SK-N-SH (cell line): ENCODE measurements at regions not wholly inside any gene's neighbourhood (a gene's known extent, or its start where the extent isn't known, plus 50 kb on each side); places are given as distances from the start of the nearest gene placed in this dataset.

Source experiments
- CTCF ChIA-PET: fragments of 300-600, 350-600 bp; formaldehyde crosslinking; extraction: SDS; loops from one replicate; lab custom pipeline; 2021; lab: Yijun Ruan, JAX
- POLR2A ChIA-PET: fragments of 350-600 bp; sonication (Branson Sonifier 250); formaldehyde crosslinking; extraction: SDS; loops from one replicate; lab custom pipeline; 2020; ENCODE audit warnings: antibody characterized with exemption, inconsistent platforms; lab: Yijun Ruan, JAX
- DNase-seq: peaks from one replicate; pipeline ENCODE4 v3.0.0; 2012
- H2AFZ ChIP-seq: fragments of 200-600 bp; sonication (generic); 2 replicates; pipeline ENCODE4 v1.8.1; 2016; ENCODE audit warnings: antibody characterized with exemption, mild to moderate bottlenecking, low read depth
- H3F3A ChIP-seq: fragments of 200-600 bp; sonication (generic); replicated peaks from 2 replicates; pipeline ENCODE3; 2016; ENCODE audit warnings: antibody characterized with exemption, mild to moderate bottlenecking; ENCODE audit not compliant: insufficient read depth
- H3K27ac ChIP-seq, 2 experiments: fragments of 200-500 bp in 1 of 2; fragments of 200-600 bp in 1 of 2; sonication (Bioruptor generic) in 1 of 2; sonication (generic), shearing (Covaris generic) in 1 of 2; 2 replicates each; pipeline versions ENCODE4 v1.5.1 to v1.6.1; 2014 to 2016; ENCODE audit warnings: low read depth in 2 of 2, inconsistent platforms in 1 of 2, low read length in 1 of 2, mild to moderate bottlenecking in 1 of 2, mixed read lengths in 1 of 2
- H3K27me3 ChIP-seq: fragments of 200-600 bp; sonication (generic), shearing (Covaris generic); 2 replicates; pipeline ENCODE4 v1.6.1; 2016; ENCODE audit warnings: mixed run types; ENCODE audit not compliant: insufficient read depth
- H3K36me3 ChIP-seq, 2 experiments: fragments of 200-500 bp in 1 of 2; fragments of 200-600 bp in 1 of 2; sonication (Bioruptor generic) in 1 of 2; sonication (generic) in 1 of 2; replicated peaks in 1 of 2; 2 replicates each; pipeline versions ENCODE3 to v1.5.1; 2014 to 2016; ENCODE audit warnings: low read length in 1 of 2, mild to moderate bottlenecking in 1 of 2; ENCODE audit not compliant: insufficient read depth in 2 of 2, control insufficient read depth in 1 of 2
- H3K4me1 ChIP-seq, 2 experiments: fragments of 200-500 bp in 1 of 2; fragments of 200-600 bp in 1 of 2; sonication (Bioruptor generic) in 1 of 2; sonication (generic), shearing (Covaris generic) in 1 of 2; 2 replicates each; pipeline versions ENCODE4 v1.5.1 to v1.6.1; 2014 to 2016; ENCODE audit warnings: low read depth in 1 of 2, low read length in 1 of 2, mixed run types in 1 of 2; ENCODE audit not compliant: insufficient read depth in 2 of 2, control insufficient read depth in 1 of 2
- H3K4me2 ChIP-seq: fragments of 200-600 bp; sonication (generic), shearing (Covaris generic); 2 replicates; pipeline ENCODE4 v1.6.1; 2017; ENCODE audit warnings: mixed run types
- H3K4me3 ChIP-seq, 2 experiments: fragments of 200-500 bp in 1 of 2; fragments of 200-600 bp in 1 of 2; sonication (Bioruptor generic) in 1 of 2; sonication (generic), shearing (Covaris generic) in 1 of 2; 2 replicates each; pipeline versions ENCODE4 v1.5.1 to v1.8.1; 2014 to 2016; ENCODE audit warnings: low read depth in 2 of 2, inconsistent platforms in 1 of 2, low read length in 1 of 2, mild to moderate bottlenecking in 1 of 2, mixed read lengths in 1 of 2, moderate library complexity in 1 of 2
- H3K79me2 ChIP-seq: fragments of 200-600 bp; sonication (generic); 2 replicates; pipeline ENCODE4 v1.8.1; 2017; ENCODE audit warnings: mild to moderate bottlenecking; ENCODE audit not compliant: insufficient read depth
- H3K9ac ChIP-seq: fragments of 200-600 bp; sonication (generic); 2 replicates; pipeline ENCODE4 v1.6.1; 2017; ENCODE audit warnings: mixed run types
- H3K9me2 ChIP-seq: fragments of 200-600 bp; sonication (generic); 2 replicates; pipeline ENCODE4 v1.6.1; 2017; ENCODE audit warnings: mixed run types
- H3K9me3 ChIP-seq: fragments of 200-600 bp; sonication (generic); 2 replicates; pipeline ENCODE4 v1.6.1; 2017; ENCODE audit warnings: mixed run types, mild to moderate bottlenecking, moderate library complexity
- H4K20me1 ChIP-seq: fragments of 200-600 bp; sonication (generic); 2 replicates; pipeline ENCODE4 v1.6.1; 2017; ENCODE audit warnings: mild to moderate bottlenecking, mixed run types; ENCODE audit not compliant: insufficient read depth
- ELF1 ChIP-seq: IDR thresholded peaks from 2 replicates; pipeline ENCODE4 v1.4.0; 2012
- FOXJ3 ChIP-seq: sonication (generic); formaldehyde crosslinking; IDR thresholded peaks from 2 replicates; pipeline ENCODE4 v1.5.1; 2020; ENCODE audit warnings: mild to moderate bottlenecking, missing genetic modification reagents
- GABPA ChIP-seq: IDR thresholded peaks from 2 replicates; pipeline ENCODE4 v1.4.0; 2012; ENCODE audit warnings: low read depth, mild to moderate bottlenecking
- GATA2 ChIP-seq: sonication (generic); formaldehyde crosslinking; IDR thresholded peaks from 2 replicates; pipeline ENCODE4 v1.5.0; 2020; ENCODE audit warnings: mild to moderate bottlenecking, missing genetic modification reagents
- MEF2A ChIP-seq: IDR thresholded peaks from 2 replicates; pipeline ENCODE4 v1.4.0; 2012; ENCODE audit warnings: low read depth, borderline replicate concordance
- RAD21 ChIP-seq: IDR thresholded peaks from 2 replicates; pipeline ENCODE4 v1.6.1; 2012; ENCODE audit warnings: mild to moderate bottlenecking, low read length
- RCOR1 ChIP-seq: fragments of 150-350 bp; IDR thresholded peaks from 2 replicates; pipeline ENCODE4 v1.6.1; 2017; ENCODE audit warnings: antibody characterized with exemption, low read length
- RFX5 ChIP-seq: IDR thresholded peaks from 2 replicates; pipeline ENCODE4 v1.6.1; 2012; ENCODE audit warnings: mild to moderate bottlenecking, improper control_type of control experiment, low read length
- RXRA ChIP-seq: IDR thresholded peaks from 2 replicates; pipeline ENCODE4 v1.4.0; 2012; ENCODE audit warnings: low read depth, mild to moderate bottlenecking, borderline replicate concordance
- SIN3A ChIP-seq: IDR thresholded peaks from 2 replicates; pipeline ENCODE4 v1.6.1; 2012; ENCODE audit warnings: low read depth, mild to moderate bottlenecking, low read length, moderate library complexity, borderline replicate concordance
- TAF1 ChIP-seq: IDR thresholded peaks from 2 replicates; pipeline ENCODE4 v1.6.1; 2012; ENCODE audit warnings: low read depth, mild to moderate bottlenecking, low read length, moderate library complexity, borderline replicate concordance
- TCF12 ChIP-seq: IDR thresholded peaks from 2 replicates; pipeline ENCODE4 v1.4.0; 2012
- TEAD4 ChIP-seq: IDR thresholded peaks from 2 replicates; pipeline ENCODE4 v1.4.0; 2012; ENCODE audit warnings: mild to moderate bottlenecking, borderline replicate concordance; ENCODE audit not compliant: insufficient read depth
- WGBS: methylation state at CpG from one replicate; pipeline ENCODE4 v1.1.6; 2017; ENCODE audit warnings: low lambda C conversion rate; 5-methylcytosine and 5-hydroxymethylcytosine counted together
- TF ChIP-seq, protein P1 (sequence below): IDR thresholded peaks from 2 replicates; pipeline ENCODE4 v1.4.0; 2012; ENCODE audit warnings: low read depth
- TF ChIP-seq, protein P2 (sequence below): IDR thresholded peaks from 2 replicates; pipeline ENCODE4 v1.4.0; 2012; ENCODE audit warnings: low read depth, borderline replicate concordance
- TF ChIP-seq, protein P3 (sequence below): IDR thresholded peaks from 2 replicates; pipeline ENCODE4 v1.6.1; 2012; ENCODE audit warnings: mild to moderate bottlenecking, low read depth, low read length, moderate library complexity
- TF ChIP-seq, protein P4 (sequence below): fragments of 200-600 bp; sonication (generic); IDR thresholded peaks from 2 replicates; pipeline ENCODE4 v1.6.1; 2017; ENCODE audit warnings: antibody characterized with exemption, mild to moderate bottlenecking, moderate library complexity
- TF ChIP-seq, protein P5 (sequence below): fragments of 150-350 bp; IDR thresholded peaks from 2 replicates; pipeline ENCODE4 v1.6.1; 2016; ENCODE audit warnings: mild to moderate bottlenecking, low read depth, low read length
- TF ChIP-seq, protein P6 (sequence below): IDR thresholded peaks from 2 replicates; pipeline ENCODE4 v1.4.0; 2012; ENCODE audit warnings: low read depth, borderline replicate concordance

DNA sequence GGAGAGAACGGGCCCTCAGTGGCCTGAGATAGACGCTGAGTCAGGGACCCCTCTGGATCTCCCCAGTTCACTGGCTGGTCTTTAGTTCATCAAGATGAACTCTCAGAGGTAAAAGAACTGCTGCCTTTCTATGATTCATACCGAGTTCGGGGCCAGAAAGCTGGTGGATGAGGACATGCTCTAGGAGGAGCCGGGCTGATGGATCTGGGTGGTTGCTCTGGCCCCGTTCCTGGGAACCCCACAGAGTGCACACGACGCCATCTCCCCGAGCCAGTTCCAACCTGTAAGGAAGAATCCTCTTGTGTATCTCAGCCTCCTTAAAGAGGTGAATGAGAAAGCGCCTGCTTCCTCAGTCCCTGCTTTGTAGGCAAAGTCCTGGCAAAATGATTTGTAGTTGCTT, 142.6 kb upstream of the PDE10A start:
- H3K9ac ChIP-seq = no peak overlapping the region
- no peaks in the 10 kb centered on the region for H3K27me3 ChIP-seq
- H3K4me3 ChIP-seq = no peak overlapping the region
- no peak for DNase-seq
- 58% methylated on average over 10 of the region's 10 CpGs for WGBS
- H3K27ac ChIP-seq = no peak overlapping the region
- H4K20me1 ChIP-seq = no peaks in the 10 kb centered on the region
- TF ChIP-seq TEAD4 (no peak), RXRA (no peak), RCOR1 (no peak), TAF1 (no peak), TCF12 (no peak), RFX5 (no peak), RAD21 (no peak), GATA2 (CRISPR knock-in tag) (no peak), MEF2A (no peak), FOXJ3 (CRISPR knock-in tag) (no peak), ELF1 (no peak), GABPA (no peak), SIN3A (no peak)
- TF ChIP-seq, protein P1, sequence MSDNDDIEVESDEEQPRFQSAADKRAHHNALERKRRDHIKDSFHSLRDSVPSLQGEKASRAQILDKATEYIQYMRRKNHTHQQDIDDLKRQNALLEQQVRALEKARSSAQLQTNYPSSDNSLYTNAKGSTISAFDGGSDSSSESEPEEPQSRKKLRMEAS = no peak
- TF ChIP-seq, protein P2, sequence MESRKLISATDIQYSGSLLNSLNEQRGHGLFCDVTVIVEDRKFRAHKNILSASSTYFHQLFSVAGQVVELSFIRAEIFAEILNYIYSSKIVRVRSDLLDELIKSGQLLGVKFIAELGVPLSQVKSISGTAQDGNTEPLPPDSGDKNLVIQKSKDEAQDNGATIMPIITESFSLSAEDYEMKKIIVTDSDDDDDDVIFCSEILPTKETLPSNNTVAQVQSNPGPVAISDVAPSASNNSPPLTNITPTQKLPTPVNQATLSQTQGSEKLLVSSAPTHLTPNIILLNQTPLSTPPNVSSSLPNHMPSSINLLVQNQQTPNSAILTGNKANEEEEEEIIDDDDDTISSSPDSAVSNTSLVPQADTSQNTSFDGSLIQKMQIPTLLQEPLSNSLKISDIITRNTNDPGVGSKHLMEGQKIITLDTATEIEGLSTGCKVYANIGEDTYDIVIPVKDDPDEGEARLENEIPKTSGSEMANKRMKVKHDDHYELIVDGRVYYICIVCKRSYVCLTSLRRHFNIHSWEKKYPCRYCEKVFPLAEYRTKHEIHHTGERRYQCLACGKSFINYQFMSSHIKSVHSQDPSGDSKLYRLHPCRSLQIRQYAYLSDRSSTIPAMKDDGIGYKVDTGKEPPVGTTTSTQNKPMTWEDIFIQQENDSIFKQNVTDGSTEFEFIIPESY = no peak
- TF ChIP-seq, protein P3, sequence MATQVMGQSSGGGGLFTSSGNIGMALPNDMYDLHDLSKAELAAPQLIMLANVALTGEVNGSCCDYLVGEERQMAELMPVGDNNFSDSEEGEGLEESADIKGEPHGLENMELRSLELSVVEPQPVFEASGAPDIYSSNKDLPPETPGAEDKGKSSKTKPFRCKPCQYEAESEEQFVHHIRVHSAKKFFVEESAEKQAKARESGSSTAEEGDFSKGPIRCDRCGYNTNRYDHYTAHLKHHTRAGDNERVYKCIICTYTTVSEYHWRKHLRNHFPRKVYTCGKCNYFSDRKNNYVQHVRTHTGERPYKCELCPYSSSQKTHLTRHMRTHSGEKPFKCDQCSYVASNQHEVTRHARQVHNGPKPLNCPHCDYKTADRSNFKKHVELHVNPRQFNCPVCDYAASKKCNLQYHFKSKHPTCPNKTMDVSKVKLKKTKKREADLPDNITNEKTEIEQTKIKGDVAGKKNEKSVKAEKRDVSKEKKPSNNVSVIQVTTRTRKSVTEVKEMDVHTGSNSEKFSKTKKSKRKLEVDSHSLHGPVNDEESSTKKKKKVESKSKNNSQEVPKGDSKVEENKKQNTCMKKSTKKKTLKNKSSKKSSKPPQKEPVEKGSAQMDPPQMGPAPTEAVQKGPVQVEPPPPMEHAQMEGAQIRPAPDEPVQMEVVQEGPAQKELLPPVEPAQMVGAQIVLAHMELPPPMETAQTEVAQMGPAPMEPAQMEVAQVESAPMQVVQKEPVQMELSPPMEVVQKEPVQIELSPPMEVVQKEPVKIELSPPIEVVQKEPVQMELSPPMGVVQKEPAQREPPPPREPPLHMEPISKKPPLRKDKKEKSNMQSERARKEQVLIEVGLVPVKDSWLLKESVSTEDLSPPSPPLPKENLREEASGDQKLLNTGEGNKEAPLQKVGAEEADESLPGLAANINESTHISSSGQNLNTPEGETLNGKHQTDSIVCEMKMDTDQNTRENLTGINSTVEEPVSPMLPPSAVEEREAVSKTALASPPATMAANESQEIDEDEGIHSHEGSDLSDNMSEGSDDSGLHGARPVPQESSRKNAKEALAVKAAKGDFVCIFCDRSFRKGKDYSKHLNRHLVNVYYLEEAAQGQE = no peak
- TF ChIP-seq, protein P4, sequence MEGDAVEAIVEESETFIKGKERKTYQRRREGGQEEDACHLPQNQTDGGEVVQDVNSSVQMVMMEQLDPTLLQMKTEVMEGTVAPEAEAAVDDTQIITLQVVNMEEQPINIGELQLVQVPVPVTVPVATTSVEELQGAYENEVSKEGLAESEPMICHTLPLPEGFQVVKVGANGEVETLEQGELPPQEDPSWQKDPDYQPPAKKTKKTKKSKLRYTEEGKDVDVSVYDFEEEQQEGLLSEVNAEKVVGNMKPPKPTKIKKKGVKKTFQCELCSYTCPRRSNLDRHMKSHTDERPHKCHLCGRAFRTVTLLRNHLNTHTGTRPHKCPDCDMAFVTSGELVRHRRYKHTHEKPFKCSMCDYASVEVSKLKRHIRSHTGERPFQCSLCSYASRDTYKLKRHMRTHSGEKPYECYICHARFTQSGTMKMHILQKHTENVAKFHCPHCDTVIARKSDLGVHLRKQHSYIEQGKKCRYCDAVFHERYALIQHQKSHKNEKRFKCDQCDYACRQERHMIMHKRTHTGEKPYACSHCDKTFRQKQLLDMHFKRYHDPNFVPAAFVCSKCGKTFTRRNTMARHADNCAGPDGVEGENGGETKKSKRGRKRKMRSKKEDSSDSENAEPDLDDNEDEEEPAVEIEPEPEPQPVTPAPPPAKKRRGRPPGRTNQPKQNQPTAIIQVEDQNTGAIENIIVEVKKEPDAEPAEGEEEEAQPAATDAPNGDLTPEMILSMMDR = no peak
- TF ChIP-seq, protein P5, sequence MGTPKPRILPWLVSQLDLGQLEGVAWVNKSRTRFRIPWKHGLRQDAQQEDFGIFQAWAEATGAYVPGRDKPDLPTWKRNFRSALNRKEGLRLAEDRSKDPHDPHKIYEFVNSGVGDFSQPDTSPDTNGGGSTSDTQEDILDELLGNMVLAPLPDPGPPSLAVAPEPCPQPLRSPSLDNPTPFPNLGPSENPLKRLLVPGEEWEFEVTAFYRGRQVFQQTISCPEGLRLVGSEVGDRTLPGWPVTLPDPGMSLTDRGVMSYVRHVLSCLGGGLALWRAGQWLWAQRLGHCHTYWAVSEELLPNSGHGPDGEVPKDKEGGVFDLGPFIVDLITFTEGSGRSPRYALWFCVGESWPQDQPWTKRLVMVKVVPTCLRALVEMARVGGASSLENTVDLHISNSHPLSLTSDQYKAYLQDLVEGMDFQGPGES = no peak
- TF ChIP-seq, protein P6, sequence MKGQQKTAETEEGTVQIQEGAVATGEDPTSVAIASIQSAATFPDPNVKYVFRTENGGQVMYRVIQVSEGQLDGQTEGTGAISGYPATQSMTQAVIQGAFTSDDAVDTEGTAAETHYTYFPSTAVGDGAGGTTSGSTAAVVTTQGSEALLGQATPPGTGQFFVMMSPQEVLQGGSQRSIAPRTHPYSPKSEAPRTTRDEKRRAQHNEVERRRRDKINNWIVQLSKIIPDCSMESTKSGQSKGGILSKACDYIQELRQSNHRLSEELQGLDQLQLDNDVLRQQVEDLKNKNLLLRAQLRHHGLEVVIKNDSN = no peak
- H3K9me2 ChIP-seq = no peaks in the 10 kb centered on the region
- no peaks in the 10 kb centered on the region for H3K36me3 ChIP-seq
- ChIA-PET CTCF (no interaction called here), POLR2A (no interaction called here)
- H3F3A ChIP-seq = no peaks in the 10 kb centered on the region
- H2AFZ ChIP-seq = no peak overlapping the region
- H3K4me1 ChIP-seq = no peaks in the 10 kb centered on the region; a peak in 1 of 4 replicates
- H3K9me3 ChIP-seq = no peaks in the 10 kb centered on the region
- no peak overlapping the region for H3K4me2 ChIP-seq
- no peaks in the 10 kb centered on the region for H3K79me2 ChIP-seq
